H9 (cell line): ENCODE measurements at regions not wholly inside any gene's neighbourhood (a gene's known extent, or its start where the extent isn't known, plus 50 kb on each side); places are given as distances from the start of the nearest gene placed in this dataset.

ENCODE experiments used
- DNase-seq: peaks from one replicate; pipeline ENCODE4 v3.0.0-alpha.2; 2017
- H2AFZ ChIP-seq: one replicate; pipeline ENCODE4 v1.6.1; 2013; ENCODE audit warnings: mild to moderate bottlenecking, low read length, control low read depth, moderate library complexity
- H2AK5ac ChIP-seq: 2 replicates; pipeline ENCODE4 v1.6.1; 2013; ENCODE audit warnings: low read length, control low read depth, mixed read lengths; ENCODE audit not compliant: insufficient read length
- H2BK120ac ChIP-seq: one replicate; pipeline ENCODE4 v1.6.1; 2013; ENCODE audit warnings: low read depth, mild to moderate bottlenecking, low read length, control low read depth, inconsistent platforms; ENCODE audit not compliant: poor library complexity, severe bottlenecking
- H2BK12ac ChIP-seq: 2 replicates; pipeline ENCODE4 v1.6.1; 2013; ENCODE audit warnings: low read length, control low read depth, mixed read lengths, low read depth; ENCODE audit not compliant: insufficient read length
- H2BK15ac ChIP-seq: 2 replicates; pipeline ENCODE4 v1.6.1; 2013; ENCODE audit warnings: low read depth, low read length, control low read depth
- H2BK20ac ChIP-seq: one replicate; pipeline ENCODE4 v1.6.1; 2013; ENCODE audit warnings: low read depth, mild to moderate bottlenecking, low read length, control low read depth, inconsistent platforms; ENCODE audit not compliant: poor library complexity, severe bottlenecking
- H2BK5ac ChIP-seq: 2 replicates; pipeline ENCODE4 v1.6.1; 2013; ENCODE audit warnings: low read length, control low read depth, mixed read lengths; ENCODE audit not compliant: insufficient read length
- H3K14ac ChIP-seq: 2 replicates; pipeline ENCODE4 v1.6.1; 2013; ENCODE audit warnings: low read length, control low read depth; ENCODE audit not compliant: insufficient read depth
- H3K18ac ChIP-seq: 2 replicates; pipeline ENCODE4 v1.6.1; 2013; ENCODE audit warnings: low read depth, mild to moderate bottlenecking, mixed read lengths, low read length, control low read depth; ENCODE audit not compliant: insufficient read length
- H3K23ac ChIP-seq: 2 replicates; pipeline ENCODE4 v1.6.1; 2013; ENCODE audit warnings: low read length, control low read depth, mixed read lengths, low read depth; ENCODE audit not compliant: insufficient read length
- H3K23me2 ChIP-seq: 2 replicates; pipeline ENCODE4 v1.6.1; 2013; ENCODE audit warnings: low read depth, mild to moderate bottlenecking, mixed read lengths, low read length, control low read depth; ENCODE audit not compliant: insufficient read length, poor library complexity, severe bottlenecking
- H3K27ac ChIP-seq: 2 replicates; pipeline ENCODE4 v1.5.1; 2013; ENCODE audit warnings: low read length, control low read depth, mixed read lengths, low read depth; ENCODE audit not compliant: insufficient read length
- H3K27me3 ChIP-seq: 2 replicates; pipeline ENCODE4 v1.6.1; 2013; ENCODE audit warnings: low read length, control low read depth, inconsistent platforms; ENCODE audit not compliant: insufficient read depth
- H3K4ac ChIP-seq: 2 replicates; pipeline ENCODE4 v1.6.1; 2013; ENCODE audit warnings: low read depth, mild to moderate bottlenecking, control low read depth, inconsistent platforms, low read length, moderate library complexity
- H3K4me1 ChIP-seq: 2 replicates; pipeline ENCODE4 v1.6.1; 2013; ENCODE audit warnings: low read length, control low read depth, inconsistent platforms; ENCODE audit not compliant: insufficient read depth
- H3K4me2 ChIP-seq: 2 replicates; pipeline ENCODE4 v1.6.1; 2013; ENCODE audit warnings: low read length, control low read depth, mixed read lengths; ENCODE audit not compliant: insufficient read length, insufficient read depth
- H3K56ac ChIP-seq: 2 replicates; pipeline ENCODE4 v1.6.1; 2013; ENCODE audit warnings: low read depth, mild to moderate bottlenecking, mixed read lengths, low read length, control low read depth; ENCODE audit not compliant: insufficient read length
- H3K79me1 ChIP-seq: 2 replicates; pipeline ENCODE4 v1.6.1; 2013; ENCODE audit warnings: low read depth, mild to moderate bottlenecking, moderate library complexity, low read length, control low read depth, inconsistent platforms; ENCODE audit not compliant: insufficient read depth, poor library complexity, severe bottlenecking
- H3K79me2 ChIP-seq: 2 replicates; pipeline ENCODE4 v1.6.1; 2013; ENCODE audit warnings: low read length, control low read depth, inconsistent platforms; ENCODE audit not compliant: insufficient read depth
- H3K9ac ChIP-seq: 2 replicates; pipeline ENCODE4 v1.6.1; 2013; ENCODE audit warnings: low read length, control low read depth, mixed read lengths; ENCODE audit not compliant: insufficient read length; ENCODE audit errors: extremely low read depth
- H3K9me3 ChIP-seq: one replicate; pipeline ENCODE4 v1.6.1; 2013; ENCODE audit warnings: low read depth, low read length, inconsistent platforms; ENCODE audit not compliant: control insufficient read depth
- H3T11ph ChIP-seq: one replicate; pipeline ENCODE4 v1.6.1; 2013; ENCODE audit warnings: mild to moderate bottlenecking, low read length, control low read depth, inconsistent platforms
- H4K20me1 ChIP-seq: one replicate; pipeline ENCODE4 v1.6.1; 2013; ENCODE audit not compliant: control insufficient read depth, insufficient read length, insufficient read depth
- H4K5ac ChIP-seq: 2 replicates; pipeline ENCODE4 v1.6.1; 2013; ENCODE audit warnings: low read depth, mild to moderate bottlenecking, mixed read lengths, low read length, control low read depth; ENCODE audit not compliant: insufficient read length
- H4K8ac ChIP-seq: replicated peaks from 2 replicates; pipeline ENCODE4 v1.6.1; 2013; ENCODE audit warnings: low read length, control low read depth, mixed read lengths, low read depth; ENCODE audit not compliant: insufficient read length
- H4K91ac ChIP-seq: 2 replicates; pipeline ENCODE4 v1.6.1; 2013; ENCODE audit warnings: low read depth, mild to moderate bottlenecking, moderate library complexity, mixed read lengths, low read length, control low read depth; ENCODE audit not compliant: insufficient read length
- H3K27ac Mint-ChIP-seq, 3 experiments: 2 replicates in 2 of 3; 3 replicates in 1 of 3; pipeline ENCODE4 v1.8.0; 2020 to 2021; ENCODE audit warnings: mixed read lengths in 3 of 3, mild to moderate bottlenecking in 1 of 3, moderate library complexity in 1 of 3
- H3K27me3 Mint-ChIP-seq: 2 replicates; pipeline ENCODE4 v1.8.0; 2021; ENCODE audit warnings: low read depth, mild to moderate bottlenecking, moderate library complexity, mixed read lengths
- H3K36me3 Mint-ChIP-seq, 3 experiments: 2 replicates in 2 of 3; 3 replicates in 1 of 3; pipeline ENCODE4 v1.8.0; 2020 to 2021; ENCODE audit warnings: low read depth in 3 of 3, mixed read lengths in 3 of 3; ENCODE audit not compliant: insufficient read depth in 1 of 3
- H3K4me1 Mint-ChIP-seq, 2 experiments: 2 replicates each; pipeline ENCODE4 v1.8.0; 2020; ENCODE audit warnings: mixed read lengths in 2 of 2
- H3K4me3 Mint-ChIP-seq, 2 experiments: 2 replicates in 1 of 2; 3 replicates in 1 of 2; pipeline ENCODE4 v1.8.0; 2020 to 2021; ENCODE audit warnings: mild to moderate bottlenecking in 2 of 2, mixed read lengths in 2 of 2, moderate library complexity in 1 of 2
- H3K9me3 Mint-ChIP-seq, 2 experiments: 2 replicates in 1 of 2; 3 replicates in 1 of 2; pipeline ENCODE4 v1.8.0; 2020; ENCODE audit warnings: mild to moderate bottlenecking in 2 of 2, mixed read lengths in 2 of 2, moderate library complexity in 1 of 2
- CTCF ChIP-seq: fragments of 200-600 bp; sonication (generic); conservative IDR thresholded peaks from 3 replicates; pipeline ENCODE4 v1.8.0; 2021; ENCODE audit warnings: antibody characterized with exemption, mild to moderate bottlenecking
- WGBS: extraction: QIAGEN DNeasy Blood & Tissue Kit; methylation state at CpG from one replicate; pipeline ENCODE4 v1.1.7; 2013; ENCODE audit warnings: missing lambda C conversion rate, low lambda C conversion rate, mixed read lengths; ENCODE audit not compliant: insufficient read length; ENCODE audit errors: extremely low coverage; 5-methylcytosine and 5-hydroxymethylcytosine counted together

GRCh38 chr1:99550198-99550597, 95.7 kb upstream of the PALMD start:
- Histone ChIP-seq H4K8ac (no peak overlapping the region), H3K4me1 (no peaks in the 10 kb centered on the region; the same call in 1 of the 2 replicates), H2BK5ac (no peak overlapping the region), H4K91ac (no peak overlapping the region), H3K27ac (no peak overlapping the region), H3K4me2 (no peak overlapping the region), H2BK20ac (no peak overlapping the region), H3K9me3 (no peaks in the 10 kb centered on the region), H3K18ac (no peak overlapping the region), H3K23me2 (no peaks in the 10 kb centered on the region), H3K79me1 (no peaks in the 10 kb centered on the region), H4K5ac (no peak overlapping the region), H2BK120ac (no peak overlapping the region), H3K23ac (no peak overlapping the region), H3K14ac (no peak overlapping the region), H3K27me3 (no peaks in the 10 kb centered on the region), H2AK5ac (no peak overlapping the region), H3K9ac (no peak overlapping the region), H2BK15ac (no peak overlapping the region), H3K56ac (no peak overlapping the region), H2AFZ (no peak overlapping the region), H3K4ac (no peak overlapping the region), H3K79me2 (no peaks in the 10 kb centered on the region), H2BK12ac (no peak overlapping the region), H3T11ph (no peak overlapping the region), H4K20me1 (no peaks in the 10 kb centered on the region)
- Mint-ChIP-seq H3K9me3 (no peaks in the 10 kb centered on the region), H3K4me1 (no peaks in the 10 kb centered on the region), H3K4me3 (no peak overlapping the region), H3K27me3 (no peaks in the 10 kb centered on the region), H3K27ac (no peak overlapping the region; a peak in 1 of 7 replicates), H3K36me3 (no peaks in the 10 kb centered on the region)
- WGBS, result no CpG with 5 or more reads among the region's 9 CpGs
- no peak for TF ChIP-seq CTCF
- no peak for DNase-seq
